Neutrophil (primary cell): ENCODE measurements at regions not wholly inside any gene's neighbourhood (a gene's known extent, or its start where the extent isn't known, plus 50 kb on each side); places are given as distances from the start of the nearest gene placed in this dataset.

ENCODE experiments used
- H3K27ac ChIP-seq: fragments of 200-600 bp; sonication (generic); 2 replicates; pipeline ENCODE4 v1.5.1; 2016; ENCODE audit warnings: mild to moderate bottlenecking, moderate library complexity
- H3K27me3 ChIP-seq: fragments of 200-600 bp; sonication (generic); 2 replicates; pipeline ENCODE4 v1.6.0; 2016; ENCODE audit warnings: mild to moderate bottlenecking
- H3K36me3 ChIP-seq: fragments of 200-600 bp; sonication (generic); 2 replicates; pipeline ENCODE4 v1.5.1; 2017
- H3K4me1 ChIP-seq, 2 experiments: fragments of 200-600 bp in 1 of 2; sonication (generic) in 1 of 2; 1 replicate in 1 of 2; 2 replicates in 1 of 2; pipeline versions ENCODE4 v1.5.1 to v1.6.1; 2013 to 2016; ENCODE audit warnings: low read depth in 1 of 2, low read length in 1 of 2, mild to moderate bottlenecking in 1 of 2, moderate library complexity in 1 of 2; ENCODE audit not compliant: control insufficient read depth in 1 of 2, insufficient read depth in 1 of 2
- H3K4me3 ChIP-seq, 2 experiments: fragments of 200-600 bp in 1 of 2; sonication (generic) in 1 of 2; 1 replicate in 1 of 2; 2 replicates in 1 of 2; pipeline ENCODE4 v1.5.1; 2013 to 2016; ENCODE audit warnings: low read depth in 1 of 2, low read length in 1 of 2, mild to moderate bottlenecking in 1 of 2, moderate library complexity in 1 of 2
- H3K9me3 ChIP-seq: fragments of 200-600 bp; sonication (generic); 2 replicates; pipeline ENCODE4 v1.5.1; 2016
- TF ChIP-seq, protein P1 (sequence below): fragments of 200-600 bp; sonication (generic); IDR thresholded peaks from 2 replicates; pipeline ENCODE4 v1.5.1; 2016; ENCODE audit warnings: antibody characterized with exemption

DNA sequence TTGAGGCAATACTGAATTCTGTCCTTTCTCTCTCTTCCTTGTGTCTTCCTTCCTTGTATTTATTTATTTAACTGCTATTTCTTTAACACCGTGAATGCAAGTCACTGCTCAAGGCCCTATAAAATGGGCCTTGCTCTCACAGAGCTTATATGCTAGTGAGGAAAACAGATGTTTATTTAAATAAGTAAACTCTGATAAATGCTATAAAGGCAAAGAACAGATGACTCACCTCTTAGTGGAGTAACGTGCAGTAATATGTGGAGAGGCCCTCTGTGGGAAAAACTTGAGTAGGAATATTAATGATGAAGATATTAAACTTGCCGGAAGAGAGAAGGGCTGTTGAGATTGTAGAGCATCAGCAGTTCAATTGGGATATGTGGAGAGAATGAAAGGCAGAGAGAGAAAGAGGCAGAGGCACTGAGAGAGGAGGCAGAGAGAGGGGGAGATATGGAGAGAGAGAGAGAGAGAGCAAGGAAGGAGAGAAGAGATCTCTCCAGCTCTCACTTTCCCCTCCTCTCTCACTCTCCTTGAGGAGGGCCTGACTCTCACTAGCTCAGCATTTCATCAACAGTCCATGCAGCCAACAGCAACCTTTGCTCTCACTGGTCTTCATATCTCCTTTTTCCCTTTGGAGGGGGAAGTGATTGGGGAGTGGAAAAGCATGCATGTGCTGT is 322.2 kb downstream of the LMX1A start:
- Histone ChIP-seq H3K9me3 (no peaks in the 10 kb centered on the region), H3K4me3 (no peak overlapping the region), H3K4me1 (no peaks in the 10 kb centered on the region), H3K36me3 (no peaks in the 10 kb centered on the region), H3K27ac (no peak overlapping the region), H3K27me3 (no peaks in the 10 kb centered on the region)
- TF ChIP-seq, protein P1, sequence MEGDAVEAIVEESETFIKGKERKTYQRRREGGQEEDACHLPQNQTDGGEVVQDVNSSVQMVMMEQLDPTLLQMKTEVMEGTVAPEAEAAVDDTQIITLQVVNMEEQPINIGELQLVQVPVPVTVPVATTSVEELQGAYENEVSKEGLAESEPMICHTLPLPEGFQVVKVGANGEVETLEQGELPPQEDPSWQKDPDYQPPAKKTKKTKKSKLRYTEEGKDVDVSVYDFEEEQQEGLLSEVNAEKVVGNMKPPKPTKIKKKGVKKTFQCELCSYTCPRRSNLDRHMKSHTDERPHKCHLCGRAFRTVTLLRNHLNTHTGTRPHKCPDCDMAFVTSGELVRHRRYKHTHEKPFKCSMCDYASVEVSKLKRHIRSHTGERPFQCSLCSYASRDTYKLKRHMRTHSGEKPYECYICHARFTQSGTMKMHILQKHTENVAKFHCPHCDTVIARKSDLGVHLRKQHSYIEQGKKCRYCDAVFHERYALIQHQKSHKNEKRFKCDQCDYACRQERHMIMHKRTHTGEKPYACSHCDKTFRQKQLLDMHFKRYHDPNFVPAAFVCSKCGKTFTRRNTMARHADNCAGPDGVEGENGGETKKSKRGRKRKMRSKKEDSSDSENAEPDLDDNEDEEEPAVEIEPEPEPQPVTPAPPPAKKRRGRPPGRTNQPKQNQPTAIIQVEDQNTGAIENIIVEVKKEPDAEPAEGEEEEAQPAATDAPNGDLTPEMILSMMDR = no peak

- Histone ChIP-seq H3K27me3 (no peaks in the 10 kb centered on the region), H3K27ac (no peak overlapping the region), H3K9me3 (no peaks in the 10 kb centered on the region), H3K4me3 (no peak overlapping the region), H3K4me1 (no peaks in the 10 kb centered on the region), H3K36me3 (no peaks in the 10 kb centered on the region)
- TF ChIP-seq, protein P1 = no peak
Measured at GRCh38 chr1:165031001-165031400, 325.5 kb downstream of the LMX1A start.

DNA sequence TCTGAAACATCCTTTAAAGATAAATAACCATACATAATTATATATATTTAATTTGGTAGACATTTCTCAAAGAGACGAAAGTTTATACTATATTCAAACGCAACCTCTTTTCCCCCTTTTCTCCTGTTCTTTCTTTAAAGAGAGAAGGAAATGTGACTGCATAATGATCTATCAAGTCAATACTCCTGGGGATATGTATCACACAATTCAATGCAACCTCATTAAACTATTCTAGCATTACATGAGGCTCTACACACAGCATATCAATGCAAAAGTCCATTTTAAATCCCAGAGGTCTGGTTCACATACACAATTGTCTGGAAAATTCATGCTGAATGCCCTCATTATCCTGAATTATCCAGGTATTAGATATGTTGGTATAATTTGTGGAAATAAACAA is 330.7 kb downstream of the LMX1A start:
- H3K27me3 ChIP-seq = no peaks in the 10 kb centered on the region
- no peak overlapping the region for H3K4me3 ChIP-seq
- no peaks in the 10 kb centered on the region for H3K36me3 ChIP-seq
- TF ChIP-seq, protein P1 = no peak
- H3K4me1 ChIP-seq = no peaks in the 10 kb centered on the region
- H3K9me3 ChIP-seq = no peaks in the 10 kb centered on the region
- H3K27ac ChIP-seq = no peak overlapping the region

DNA sequence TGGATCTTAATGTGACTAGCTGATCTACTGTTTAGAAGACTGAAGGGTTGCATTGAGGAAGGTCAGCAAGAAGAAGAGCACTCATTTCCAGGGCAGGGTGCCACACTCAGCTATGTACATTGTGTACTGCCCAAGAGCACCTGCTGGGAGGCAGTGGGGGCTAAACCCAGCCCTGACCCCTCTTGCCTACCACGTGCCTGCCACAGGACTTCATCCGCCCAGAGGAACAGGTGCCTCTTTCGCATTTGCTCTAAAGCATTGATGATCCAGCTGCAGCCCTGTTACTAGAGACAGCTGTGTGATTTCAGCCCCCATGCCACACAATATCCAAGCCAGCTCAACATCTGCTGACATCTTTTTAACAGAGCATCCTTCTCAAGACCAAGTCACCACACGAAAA is 341.8 kb downstream of the LMX1A start:
- no peak overlapping the region for H3K4me3 ChIP-seq
- H3K9me3 ChIP-seq = no peaks in the 10 kb centered on the region
- no peaks in the 10 kb centered on the region for H3K27me3 ChIP-seq
- TF ChIP-seq, protein P1 = no peak
- H3K4me1 ChIP-seq = no peaks in the 10 kb centered on the region
- H3K36me3 ChIP-seq = no peaks in the 10 kb centered on the region
- H3K27ac ChIP-seq = no peak overlapping the region

- TF ChIP-seq, protein P1 = no peak
- H3K4me1 ChIP-seq = no peaks in the 10 kb centered on the region
- no peaks in the 10 kb centered on the region for H3K9me3 ChIP-seq
- H3K27ac ChIP-seq = no peak overlapping the region
- H3K27me3 ChIP-seq = no peaks in the 10 kb centered on the region
- H3K4me3 ChIP-seq = no peak overlapping the region
- no peaks in the 10 kb centered on the region for H3K36me3 ChIP-seq
Measured at GRCh38 chr1:165011991-165012531, 344.5 kb downstream of the LMX1A start.
